Lower leg skin (tissue), 4 donors: ENCODE measurements at regions not wholly inside any gene's neighbourhood (a gene's known extent, or its start where the extent isn't known, plus 50 kb on each side); places are given as distances from the start of the nearest gene placed in this dataset.

Experiments used
- DNase-seq, 2 donors: peaks; one replicate each; pipeline ENCODE4 v3.0.0-alpha.2; 2019; ENCODE audit warnings: low spot score in 2 of 2
- H3K4me3 ChIP-seq: fragments of 200-600 bp; sonication (generic); 2 replicates; pipeline ENCODE4 v1.5.1; 2017; ENCODE audit warnings: mild to moderate bottlenecking, low read depth; ENCODE audit not compliant: poor library complexity, severe bottlenecking
- POLR2A ChIP-seq, 2 donors: fragments of 450-650 bp; IDR thresholded peaks; one replicate each; pipeline ENCODE4 v1.6.1; 2016 to 2017; ENCODE audit warnings: antibody characterized with exemption in 2 of 2, mild to moderate bottlenecking in 1 of 2, moderate library complexity in 1 of 2
- WGBS, 2 donors: methylation state at CpG; one replicate each; pipeline ENCODE4 v1.1.5; 2018; 5-methylcytosine and 5-hydroxymethylcytosine counted together
- intact Hi-C: fragments of 100-400 bp; cut with DNase I; formaldehyde crosslinking; loops from one replicate; pipeline ENCODE4 v1.15.0; 2023; ENCODE audit warnings: low total_unique reads
- TF ChIP-seq, protein P1 (sequence below), 3 donors: fragments of 450-650 bp; IDR thresholded peaks; one replicate each; pipeline ENCODE4 v1.5.1; 2016; ENCODE audit warnings: antibody characterized with exemption in 3 of 3, mild to moderate bottlenecking in 3 of 3, moderate library complexity in 2 of 3

GRCh38 chr9:19619221-19619620 lies 169.6 kb downstream of the SLC24A2 start:
- H3K4me3 ChIP-seq, result no peak overlapping the region
- TF ChIP-seq, protein P1, sequence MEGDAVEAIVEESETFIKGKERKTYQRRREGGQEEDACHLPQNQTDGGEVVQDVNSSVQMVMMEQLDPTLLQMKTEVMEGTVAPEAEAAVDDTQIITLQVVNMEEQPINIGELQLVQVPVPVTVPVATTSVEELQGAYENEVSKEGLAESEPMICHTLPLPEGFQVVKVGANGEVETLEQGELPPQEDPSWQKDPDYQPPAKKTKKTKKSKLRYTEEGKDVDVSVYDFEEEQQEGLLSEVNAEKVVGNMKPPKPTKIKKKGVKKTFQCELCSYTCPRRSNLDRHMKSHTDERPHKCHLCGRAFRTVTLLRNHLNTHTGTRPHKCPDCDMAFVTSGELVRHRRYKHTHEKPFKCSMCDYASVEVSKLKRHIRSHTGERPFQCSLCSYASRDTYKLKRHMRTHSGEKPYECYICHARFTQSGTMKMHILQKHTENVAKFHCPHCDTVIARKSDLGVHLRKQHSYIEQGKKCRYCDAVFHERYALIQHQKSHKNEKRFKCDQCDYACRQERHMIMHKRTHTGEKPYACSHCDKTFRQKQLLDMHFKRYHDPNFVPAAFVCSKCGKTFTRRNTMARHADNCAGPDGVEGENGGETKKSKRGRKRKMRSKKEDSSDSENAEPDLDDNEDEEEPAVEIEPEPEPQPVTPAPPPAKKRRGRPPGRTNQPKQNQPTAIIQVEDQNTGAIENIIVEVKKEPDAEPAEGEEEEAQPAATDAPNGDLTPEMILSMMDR (IDR thresholded peaks at IDR 0.05), result no peak
- TF ChIP-seq POLR2A (IDR thresholded peaks at IDR 0.05), result no peak
- 37 to 47% methylated on average over 7 of the region's 7 CpGs for whole genome bisulfite sequencing, 2 donors
- no peak for DNase-seq
- intact Hi-C loops, result loop anchor here (10.0 kb wide), 1 partner anchor 56 kb away; no protein-coding TSS in a partner anchor

GRCh38 chr9:19618816-19619215 lies 170.0 kb downstream of the SLC24A2 start:
- intact Hi-C loops, result loop anchor here (10.0 kb wide), 1 partner anchor 56 kb away; no protein-coding TSS in a partner anchor
- no peak overlapping the region for H3K4me3 ChIP-seq
- no peak for DNase-seq
- no peak for TF ChIP-seq POLR2A (IDR thresholded peaks at IDR 0.05)
- TF ChIP-seq, protein P1 (IDR thresholded peaks at IDR 0.05), result no peak
- 67 to 85% methylated on average over 2 of the region's 2 CpGs for WGBS, 2 donors

DNA sequence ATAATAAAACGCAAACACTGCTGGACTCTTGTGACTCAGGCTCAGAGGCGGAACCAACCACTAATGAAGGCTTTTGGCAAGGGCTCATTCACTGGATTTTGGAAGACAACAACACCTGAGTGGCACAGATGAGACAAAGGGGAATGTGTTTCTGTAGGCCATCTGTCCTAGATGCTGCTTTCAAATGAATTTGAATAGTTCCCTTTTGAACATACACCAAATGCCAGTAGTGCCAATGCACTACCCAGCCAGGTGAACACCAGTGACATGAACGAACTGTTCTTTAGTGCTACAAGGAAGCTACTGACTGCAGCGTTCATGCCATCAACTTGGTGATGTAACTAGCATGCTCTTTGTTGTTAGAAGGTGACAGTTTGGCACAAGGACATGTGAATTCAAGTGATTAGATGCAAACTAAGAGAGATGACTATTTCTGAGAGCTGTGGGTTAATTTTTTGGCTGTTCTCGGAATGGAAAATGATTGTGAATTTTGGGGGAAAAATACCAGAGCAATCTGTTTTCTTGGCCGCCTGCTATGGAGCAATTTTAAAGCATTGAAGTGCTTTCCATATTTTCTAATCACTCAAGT lies 173.7 kb downstream of the SLC24A2 start:
- TF ChIP-seq POLR2A (IDR thresholded peaks at IDR 0.05), result no peak
- TF ChIP-seq, protein P1 (IDR thresholded peaks at IDR 0.05), result no peak
- 80 to 84% methylated on average over 6 of the region's 6 CpGs for WGBS, 2 donors
- H3K4me3 ChIP-seq, result no peak overlapping the region
- intact Hi-C loops, result loop anchor here (10.0 kb wide), 1 partner anchor 60 kb away; no protein-coding TSS in a partner anchor
- no peak for DNase-seq

DNA sequence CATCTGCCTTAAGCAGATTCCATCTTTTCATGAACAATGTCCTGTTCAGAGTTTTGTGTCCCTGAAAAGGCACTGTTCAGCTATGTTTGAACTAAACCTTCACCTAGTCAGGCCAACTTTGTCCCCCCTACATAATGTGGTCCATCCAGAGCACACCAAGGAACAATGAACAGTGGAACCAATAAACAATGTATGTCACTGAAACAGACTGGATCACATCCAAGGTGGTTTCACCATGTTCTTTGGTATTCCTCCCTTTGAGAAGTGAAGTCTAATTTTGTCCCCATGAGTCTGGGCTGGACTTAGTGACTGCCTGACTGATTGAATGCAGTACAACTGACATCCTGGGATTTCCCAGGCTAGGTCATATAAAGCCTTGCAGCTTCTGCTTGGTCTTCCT lies 174.5 kb downstream of the SLC24A2 start:
- TF ChIP-seq, protein P1 (IDR thresholded peaks at IDR 0.05), result no peak
- no peak for TF ChIP-seq POLR2A (IDR thresholded peaks at IDR 0.05)
- no peak overlapping the region for H3K4me3 ChIP-seq
- intact Hi-C loops, result loop anchor here (10.0 kb wide), 1 partner anchor 61 kb away; no protein-coding TSS in a partner anchor
- no peak for DNase-seq

DNA sequence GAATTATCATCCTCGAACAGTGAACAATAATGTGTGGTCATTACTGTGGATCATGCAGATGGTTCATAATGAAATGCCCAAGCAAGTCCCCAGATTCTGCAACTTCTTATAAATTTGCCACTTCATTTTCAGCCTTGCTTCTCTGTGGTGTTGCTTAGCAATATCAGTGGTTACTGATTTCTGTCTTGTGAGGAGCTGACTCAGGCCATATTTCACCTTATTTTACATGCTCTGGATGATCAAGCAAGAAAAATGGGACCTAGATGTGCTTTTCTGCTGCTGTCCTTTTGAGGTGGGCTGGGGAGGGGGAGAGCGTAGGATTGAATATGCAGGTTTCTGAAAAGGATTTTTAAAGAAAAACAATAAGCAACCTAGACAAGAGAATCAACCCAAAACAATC lies 188.3 kb downstream of the SLC24A2 start:
- WGBS, 2 donors, result 83 to 92% methylated on average over 2 of the region's 2 CpGs
- DNase-seq, result no peak
- TF ChIP-seq POLR2A (IDR thresholded peaks at IDR 0.05), result no peak
- TF ChIP-seq, protein P1 (IDR thresholded peaks at IDR 0.05), result no peak
- no peak overlapping the region for H3K4me3 ChIP-seq
- intact Hi-C loops, result no loop called here

DNA sequence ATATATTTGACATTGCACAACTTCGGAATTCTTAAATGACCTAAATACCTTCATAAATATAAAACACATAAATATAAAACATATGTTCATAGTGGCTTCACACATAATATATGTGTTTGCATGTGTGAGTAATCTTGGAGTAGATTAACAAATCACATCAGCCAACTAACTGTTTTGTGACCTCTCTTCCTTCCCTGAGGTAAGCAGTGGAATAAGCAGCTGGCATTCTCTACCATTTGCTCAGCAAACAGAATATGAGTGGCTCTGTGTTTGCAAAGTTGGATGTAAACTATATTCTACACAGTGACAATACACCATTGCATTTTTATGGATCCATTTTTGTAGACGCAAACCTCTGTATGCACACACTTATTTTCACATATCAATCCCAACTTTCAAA lies 189.9 kb downstream of the ACER2 start:
- TF ChIP-seq POLR2A (IDR thresholded peaks at IDR 0.05), result no peak
- TF ChIP-seq, protein P1 (IDR thresholded peaks at IDR 0.05), result no peak
- 79% methylated on average over 2 of the region's 2 CpGs for WGBS, 2 donors
- no peak for DNase-seq
- intact Hi-C loops, result no loop called here
- H3K4me3 ChIP-seq, result no peak overlapping the region
